ENCODE measurements at regions not wholly inside any gene's neighbourhood (a gene's known extent, or its start where the extent isn't known, plus 50 kb on each side); places are given as distances from the start of the nearest gene placed in this dataset.

GRCh38 chr3:22536541-22536940, 666.6 kb upstream of the UBE2E2 start:
- TF ChIP-seq CTCF (IDR thresholded peaks at IDR 0.05) (no peak), POLR2A (IDR thresholded peaks at IDR 0.05) (no peak), EP300 (IDR thresholded peaks at IDR 0.05) (no peak)
